Breast epithelium (tissue), 3 donors: ENCODE measurements at regions not wholly inside any gene's neighbourhood (a gene's known extent, or its start where the extent isn't known, plus 50 kb on each side); places are given as distances from the start of the nearest gene placed in this dataset.

ENCODE experiments used
- POLR2A ChIP-seq: fragments of 450-650 bp; IDR thresholded peaks from one replicate; pipeline ENCODE4 v1.6.1; 2016; ENCODE audit warnings: antibody characterized with exemption, mild to moderate bottlenecking, moderate library complexity
- TF ChIP-seq, protein P1 (sequence below), 3 donors: fragments of 450-650 bp; IDR thresholded peaks; one replicate each; pipeline ENCODE4 v1.5.1; 2016 to 2017; ENCODE audit warnings: antibody characterized with exemption in 3 of 3, mild to moderate bottlenecking in 3 of 3, moderate library complexity in 3 of 3

GRCh38 chr14:71444030-71444822 is 488.0 kb upstream of the RGS6 start:
- TF ChIP-seq, protein P1, sequence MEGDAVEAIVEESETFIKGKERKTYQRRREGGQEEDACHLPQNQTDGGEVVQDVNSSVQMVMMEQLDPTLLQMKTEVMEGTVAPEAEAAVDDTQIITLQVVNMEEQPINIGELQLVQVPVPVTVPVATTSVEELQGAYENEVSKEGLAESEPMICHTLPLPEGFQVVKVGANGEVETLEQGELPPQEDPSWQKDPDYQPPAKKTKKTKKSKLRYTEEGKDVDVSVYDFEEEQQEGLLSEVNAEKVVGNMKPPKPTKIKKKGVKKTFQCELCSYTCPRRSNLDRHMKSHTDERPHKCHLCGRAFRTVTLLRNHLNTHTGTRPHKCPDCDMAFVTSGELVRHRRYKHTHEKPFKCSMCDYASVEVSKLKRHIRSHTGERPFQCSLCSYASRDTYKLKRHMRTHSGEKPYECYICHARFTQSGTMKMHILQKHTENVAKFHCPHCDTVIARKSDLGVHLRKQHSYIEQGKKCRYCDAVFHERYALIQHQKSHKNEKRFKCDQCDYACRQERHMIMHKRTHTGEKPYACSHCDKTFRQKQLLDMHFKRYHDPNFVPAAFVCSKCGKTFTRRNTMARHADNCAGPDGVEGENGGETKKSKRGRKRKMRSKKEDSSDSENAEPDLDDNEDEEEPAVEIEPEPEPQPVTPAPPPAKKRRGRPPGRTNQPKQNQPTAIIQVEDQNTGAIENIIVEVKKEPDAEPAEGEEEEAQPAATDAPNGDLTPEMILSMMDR (IDR thresholded peaks at IDR 0.05): no peak
- TF ChIP-seq POLR2A: no peak
